Osteocyte (in vitro differentiated cells): ENCODE measurements at regions not wholly inside any gene's neighbourhood (a gene's known extent, or its start where the extent isn't known, plus 50 kb on each side); places are given as distances from the start of the nearest gene placed in this dataset.

Experiments used
- DNase-seq: peaks from one replicate; pipeline ENCODE4 v3.0.0; 2021; ENCODE audit warnings: mixed read lengths; ENCODE audit not compliant: unreplicated experiment; ENCODE audit errors: extremely low spot score
- H3K27ac Mint-ChIP-seq: one replicate; pipeline ENCODE4 v1.8.0; 2021; ENCODE audit warnings: mild to moderate bottlenecking, mixed read lengths; ENCODE audit not compliant: unreplicated experiment
- H3K27me3 Mint-ChIP-seq: one replicate; pipeline ENCODE4 v1.8.0; 2021; ENCODE audit warnings: mixed read lengths; ENCODE audit not compliant: unreplicated experiment
- H3K36me3 Mint-ChIP-seq: one replicate; pipeline ENCODE4 v1.8.0; 2021; ENCODE audit warnings: mixed read lengths; ENCODE audit not compliant: unreplicated experiment
- H3K4me1 Mint-ChIP-seq: one replicate; pipeline ENCODE4 v1.8.0; 2021; ENCODE audit warnings: mixed read lengths; ENCODE audit not compliant: unreplicated experiment
- H3K4me3 Mint-ChIP-seq: one replicate; pipeline ENCODE4 v1.8.0; 2021; ENCODE audit warnings: mild to moderate bottlenecking, moderate library complexity, mixed read lengths; ENCODE audit not compliant: unreplicated experiment
- H3K9me3 Mint-ChIP-seq: one replicate; pipeline ENCODE4 v1.8.0; 2021; ENCODE audit warnings: mixed read lengths; ENCODE audit not compliant: unreplicated experiment
- TF ChIP-seq, protein P1 (sequence below): fragments of 200-600 bp; sonication (generic); IDR thresholded peaks from 2 replicates; pipeline ENCODE4 v1.5.0; 2021; ENCODE audit warnings: antibody characterized with exemption, mild to moderate bottlenecking, moderate library complexity

DNA sequence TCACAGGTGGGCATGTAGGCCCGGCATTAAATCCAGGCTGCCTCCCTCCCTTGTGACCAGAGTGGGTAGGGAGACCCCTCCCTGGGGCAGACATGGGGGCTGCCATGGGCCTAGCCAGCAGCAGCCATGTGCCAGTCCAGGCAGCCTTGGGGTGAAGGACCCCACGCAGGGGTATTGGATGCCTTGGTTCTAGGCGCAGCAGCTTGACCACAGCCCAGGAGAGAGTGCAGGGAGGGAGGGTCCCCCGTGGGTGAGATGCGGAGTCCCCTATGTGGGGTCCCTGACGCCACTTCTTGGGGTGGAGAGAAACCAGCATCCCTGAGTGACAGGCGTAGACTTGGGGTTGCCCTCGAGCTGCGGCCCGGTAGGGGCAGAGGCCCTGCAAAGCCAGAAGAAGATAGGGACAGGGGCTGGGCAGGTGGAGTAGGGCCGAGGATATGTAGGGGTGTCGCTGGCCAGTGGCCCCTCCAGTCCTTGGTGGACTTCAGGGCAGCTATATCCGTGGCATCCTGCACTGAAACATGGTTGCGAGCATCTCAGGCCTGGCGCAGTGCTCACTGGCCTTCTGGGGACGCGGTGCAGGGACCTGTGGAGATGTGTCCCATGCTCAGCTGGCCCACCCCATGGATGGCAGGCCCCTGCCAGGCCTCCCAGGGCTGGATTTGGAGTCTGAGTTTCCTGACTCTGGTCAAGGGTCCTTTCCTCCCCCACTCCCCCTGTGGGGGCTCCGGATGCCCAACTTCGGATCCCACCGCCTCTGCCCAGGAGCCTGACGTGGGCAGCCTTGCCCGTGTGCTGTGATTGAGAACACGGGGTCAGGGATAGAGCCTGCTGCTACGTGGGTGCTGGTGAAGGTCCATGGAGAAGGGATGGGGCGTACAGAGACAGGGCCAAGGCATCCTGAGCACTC, 1179.8 kb downstream of the BRD1 start:
- DNase-seq = no peak
- Mint-ChIP-seq H3K4me1 (peaks cover 10% of the 10 kb centered on the region), H3K4me3 (no peak overlapping the region), H3K9me3 (no peaks in the 10 kb centered on the region), H3K27me3 (no peaks in the 10 kb centered on the region), H3K27ac (no peak overlapping the region), H3K36me3 (no peaks in the 10 kb centered on the region)
- TF ChIP-seq, protein P1, sequence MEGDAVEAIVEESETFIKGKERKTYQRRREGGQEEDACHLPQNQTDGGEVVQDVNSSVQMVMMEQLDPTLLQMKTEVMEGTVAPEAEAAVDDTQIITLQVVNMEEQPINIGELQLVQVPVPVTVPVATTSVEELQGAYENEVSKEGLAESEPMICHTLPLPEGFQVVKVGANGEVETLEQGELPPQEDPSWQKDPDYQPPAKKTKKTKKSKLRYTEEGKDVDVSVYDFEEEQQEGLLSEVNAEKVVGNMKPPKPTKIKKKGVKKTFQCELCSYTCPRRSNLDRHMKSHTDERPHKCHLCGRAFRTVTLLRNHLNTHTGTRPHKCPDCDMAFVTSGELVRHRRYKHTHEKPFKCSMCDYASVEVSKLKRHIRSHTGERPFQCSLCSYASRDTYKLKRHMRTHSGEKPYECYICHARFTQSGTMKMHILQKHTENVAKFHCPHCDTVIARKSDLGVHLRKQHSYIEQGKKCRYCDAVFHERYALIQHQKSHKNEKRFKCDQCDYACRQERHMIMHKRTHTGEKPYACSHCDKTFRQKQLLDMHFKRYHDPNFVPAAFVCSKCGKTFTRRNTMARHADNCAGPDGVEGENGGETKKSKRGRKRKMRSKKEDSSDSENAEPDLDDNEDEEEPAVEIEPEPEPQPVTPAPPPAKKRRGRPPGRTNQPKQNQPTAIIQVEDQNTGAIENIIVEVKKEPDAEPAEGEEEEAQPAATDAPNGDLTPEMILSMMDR = no peak

DNA sequence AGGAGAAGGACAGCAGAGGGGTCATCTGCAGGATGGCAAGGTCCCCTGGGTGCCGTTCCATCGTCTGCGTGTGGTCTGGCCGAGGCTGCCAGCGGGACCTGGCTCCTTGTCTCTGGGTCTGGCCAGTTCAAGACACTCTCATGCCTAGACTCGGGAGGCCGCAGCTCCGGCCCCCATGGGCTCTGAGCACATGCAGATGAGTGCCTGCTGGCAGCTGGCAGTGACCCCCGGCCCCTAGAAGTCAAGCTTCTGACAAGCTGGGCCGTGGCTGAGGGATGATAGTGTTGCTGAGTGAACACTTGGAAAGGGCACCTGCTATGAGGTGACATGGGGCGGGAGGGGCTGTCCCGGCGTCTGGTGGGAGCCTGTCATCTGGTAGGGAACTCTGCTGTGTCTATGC, 1180.6 kb downstream of the BRD1 start:
- Mint-ChIP-seq H3K9me3 (no peaks in the 10 kb centered on the region), H3K4me3 (no peak overlapping the region), H3K27me3 (no peaks in the 10 kb centered on the region), H3K27ac (no peak overlapping the region), H3K36me3 (no peaks in the 10 kb centered on the region), H3K4me1 (peaks cover 10% of the 10 kb centered on the region)
- TF ChIP-seq, protein P1 = no peak
- DNase-seq = no peak

DNA sequence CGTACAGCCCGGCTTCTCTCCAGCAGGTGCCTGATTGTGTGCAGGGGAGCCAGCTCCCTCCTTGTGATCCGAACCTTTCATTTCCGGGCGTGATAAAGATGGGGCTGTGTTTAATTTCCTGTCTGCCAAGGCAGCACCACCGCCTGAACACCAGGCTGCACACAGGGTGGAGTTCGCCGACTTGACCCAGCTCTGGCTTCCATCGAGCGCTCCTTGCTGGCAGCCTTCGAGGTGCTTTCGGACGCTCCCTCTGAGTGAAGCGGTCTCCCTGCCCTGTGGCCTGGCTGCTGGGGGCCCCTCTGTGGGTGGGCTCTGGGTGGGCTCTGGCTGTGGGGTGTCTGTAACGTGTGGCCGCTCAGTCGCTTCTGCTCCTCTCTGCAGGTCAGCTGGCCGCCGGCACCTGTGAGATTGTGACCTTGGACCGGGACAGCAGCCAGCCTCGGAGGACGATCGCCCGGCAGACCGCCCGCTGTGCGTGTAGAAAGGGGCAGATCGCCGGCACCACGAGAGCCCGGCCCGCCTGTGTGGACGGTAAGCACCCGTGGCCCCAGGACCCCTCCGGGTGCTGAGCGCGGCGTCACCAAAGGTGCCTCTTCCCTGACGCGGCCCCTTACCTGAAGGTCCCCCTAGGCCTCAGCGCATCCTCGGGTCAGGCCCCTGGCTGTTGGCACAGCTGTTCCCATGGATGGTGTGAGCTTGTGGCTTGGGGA, 1181.3 kb downstream of the BRD1 start:
- Mint-ChIP-seq H3K9me3 (no peaks in the 10 kb centered on the region), H3K4me1 (peaks cover 10% of the 10 kb centered on the region), H3K27ac (no peak overlapping the region), H3K4me3 (no peak overlapping the region), H3K36me3 (no peaks in the 10 kb centered on the region), H3K27me3 (no peaks in the 10 kb centered on the region)
- DNase-seq = no peak
- TF ChIP-seq, protein P1 = no peak

DNA sequence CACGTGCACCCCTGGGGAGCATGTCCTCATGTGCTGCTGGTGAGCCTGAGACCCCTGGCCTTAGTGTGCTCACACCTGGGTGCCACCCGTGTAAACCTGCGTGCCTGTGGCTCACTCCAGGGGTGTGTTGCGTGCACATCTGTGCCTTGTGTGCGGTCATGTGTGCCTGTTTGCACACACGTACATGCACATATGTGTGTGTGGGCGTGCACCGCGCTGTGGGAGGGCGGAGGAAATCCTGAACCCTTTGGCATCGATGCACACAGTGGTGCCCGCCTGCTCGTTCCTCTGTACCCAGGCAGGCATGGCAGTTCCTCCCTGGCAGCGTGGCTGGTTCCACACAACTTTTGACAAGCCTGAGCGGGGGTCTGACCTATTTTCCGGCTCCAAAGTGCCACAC, 1181.9 kb downstream of the BRD1 start:
- Mint-ChIP-seq H3K27me3 (no peaks in the 10 kb centered on the region), H3K4me3 (no peak overlapping the region), H3K9me3 (no peaks in the 10 kb centered on the region), H3K4me1 (peaks cover 10% of the 10 kb centered on the region), H3K36me3 (no peaks in the 10 kb centered on the region), H3K27ac (no peak overlapping the region)
- no peak for DNase-seq
- TF ChIP-seq, protein P1 = no peak

DNA sequence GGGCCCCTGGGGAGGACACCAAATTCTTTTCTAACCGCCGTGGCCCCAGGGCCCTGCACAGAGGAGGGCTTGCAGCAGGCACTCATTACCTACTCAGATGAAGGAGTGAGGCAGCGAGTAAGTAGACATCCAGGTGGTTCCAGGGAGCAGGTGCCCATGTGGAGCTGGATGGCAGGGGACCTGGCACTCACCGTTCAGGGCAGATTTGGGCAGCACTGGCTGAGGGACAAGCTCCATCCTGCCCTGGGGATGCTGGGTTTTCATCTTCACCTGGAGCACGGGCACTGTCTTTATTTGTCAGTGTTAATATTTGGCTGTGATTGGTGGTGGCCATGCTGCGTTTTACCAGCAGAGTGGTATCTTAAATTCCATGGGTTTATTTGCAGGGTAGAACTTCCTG, 1182.7 kb downstream of the BRD1 start:
- Mint-ChIP-seq H3K4me1 (peaks cover 10% of the 10 kb centered on the region), H3K27ac (no peak overlapping the region), H3K27me3 (no peaks in the 10 kb centered on the region), H3K36me3 (no peaks in the 10 kb centered on the region), H3K9me3 (no peaks in the 10 kb centered on the region), H3K4me3 (no peak overlapping the region)
- DNase-seq = no peak
- TF ChIP-seq, protein P1 = no peak
